ENCODE measurements at regions not wholly inside any gene's neighbourhood (a gene's known extent, or its start where the extent isn't known, plus 50 kb on each side); places are given as distances from the start of the nearest gene placed in this dataset.

- Histone ChIP-seq H3K9me3 (no peaks in the 10 kb centered on the region), H3K4me1 (peaks cover 0 to 6% of the 10 kb centered on the region in 2 donors), H3K36me3 (no peaks in the 10 kb centered on the region), H3K4me3 (no peak overlapping the region), H3K27me3 (no peaks in the 10 kb centered on the region), H3K27ac (peak overlapping the region; percentile 72 to 80)
- peak; percentile 84 to 95 for DNase-seq
- intact Hi-C loops (cut with DNase I; ENCODE audit: low total_unique reads): no loop called here
- TF ChIP-seq POLR2A (IDR thresholded peaks at IDR 0.05) (no peak), CTCF (IDR thresholded peaks at IDR 0.05) (peak in 1 of 4 experiments; percentile 11)
These were observed 156.0 kb upstream of the MCTP2 start for GRCh38 chr15:94075349-94075748.

- Histone ChIP-seq H3K27me3 (no peaks in the 10 kb centered on the region), H3K27ac (peak overlapping the region; percentile 75 to 83), H3K9me3 (peaks cover 0 to 7% of the 10 kb centered on the region in 2 donors), H3K4me1 (peaks cover 0 to under 1% of the 10 kb centered on the region in 2 donors), H3K4me3 (no peak overlapping the region), H3K36me3 (no peaks in the 10 kb centered on the region)
- DNase-seq: peak; percentile 25 to 51
- TF ChIP-seq POLR2A (IDR thresholded peaks at IDR 0.05) (no peak), CTCF (IDR thresholded peaks at IDR 0.05) (no peak)
- intact Hi-C loops (cut with DNase I; ENCODE audit: low total_unique reads): no loop called here
These were observed 160.7 kb upstream of the MCTP2 start for GRCh38 chr15:94070356-94071295.

GRCh38 chr15:94069844-94070243 lies 161.5 kb upstream of the MCTP2 start:
- TF ChIP-seq POLR2A (IDR thresholded peaks at IDR 0.05) (no peak), CTCF (IDR thresholded peaks at IDR 0.05) (no peak)
- peaks cover 0 to 7% of the 10 kb centered on the region in 2 donors for H3K9me3 ChIP-seq
- no peaks in the 10 kb centered on the region for H3K4me1 ChIP-seq
- no peaks in the 10 kb centered on the region for H3K36me3 ChIP-seq
- H3K4me3 ChIP-seq: no peak overlapping the region
- intact Hi-C loops (cut with DNase I; ENCODE audit: low total_unique reads): no loop called here
- no peak for DNase-seq
- no peaks in the 10 kb centered on the region for H3K27me3 ChIP-seq
- peak overlapping the region; percentile 75 to 83 for H3K27ac ChIP-seq

- Histone ChIP-seq H3K4me1 (no peaks in the 10 kb centered on the region), H3K36me3 (no peaks in the 10 kb centered on the region), H3K9me3 (peaks cover 0 to 7% of the 10 kb centered on the region in 2 donors), H3K4me3 (no peak overlapping the region), H3K27ac (no peak overlapping the region), H3K27me3 (no peaks in the 10 kb centered on the region)
- intact Hi-C loops (cut with DNase I; ENCODE audit: low total_unique reads): no loop called here
- no peak for DNase-seq
- TF ChIP-seq CTCF (IDR thresholded peaks at IDR 0.05) (no peak), POLR2A (IDR thresholded peaks at IDR 0.05) (no peak)
These were observed 164.6 kb upstream of the MCTP2 start for GRCh38 chr15:94066811-94067210.

GRCh38 chr15:94066046-94066445 lies 165.3 kb upstream of the MCTP2 start:
- no peak overlapping the region for H3K4me3 ChIP-seq
- no peak overlapping the region for H3K27ac ChIP-seq
- H3K9me3 ChIP-seq: peaks cover 0 to 7% of the 10 kb centered on the region in 2 donors
- no peaks in the 10 kb centered on the region for H3K27me3 ChIP-seq
- TF ChIP-seq CTCF (IDR thresholded peaks at IDR 0.05): no peak
- TF ChIP-seq POLR2A (IDR thresholded peaks at IDR 0.05): no peak
- intact Hi-C loops (cut with DNase I; ENCODE audit: low total_unique reads): no loop called here
- no peaks in the 10 kb centered on the region for H3K4me1 ChIP-seq
- no peaks in the 10 kb centered on the region for H3K36me3 ChIP-seq
- DNase-seq: no peak

Measured in uterus (tissue), 3 donors.